ENCODE measurements at regions not wholly inside any gene's neighbourhood (a gene's known extent, or its start where the extent isn't known, plus 50 kb on each side); places are given as distances from the start of the nearest gene placed in this dataset.

- TF ChIP-seq CAMTA2 (CRISPR knock-in tag; conservative IDR thresholded peaks at IDR 0.05) (no peak), RCOR1 (IDR thresholded peaks at IDR 0.05; ENCODE audit: borderline replicate concordance in 1 of 2, low read depth in 2 of 2, low read length in 2 of 2) (no peak), POLR2AphosphoS5 (IDR thresholded peaks at IDR 0.05; ENCODE audit: control insufficient read depth, insufficient read depth, low read depth, low read length) (no peak), HCFC1 (IDR thresholded peaks at IDR 0.05; ENCODE audit: low read depth, low read length) (no peak), POLR2A (conservative IDR thresholded peaks at IDR 0.05) (no peak), ZSCAN29 (IDR thresholded peaks at IDR 0.05) (no peak), CTCF (IDR thresholded peaks at IDR 0.05 in 2 of 3, conservative IDR thresholded peaks at IDR 0.05 in 1 of 3; ENCODE audit: insufficient read depth in 2 of 3, low read depth in 1 of 3, low read length in 3 of 3) (no peak)
Observed at GRCh38 chr13:87788363-87788762, 117.2 kb downstream of the SLITRK5 start.

Measured in K562 (cell line).